ENCODE measurements at regions not wholly inside any gene's neighbourhood (a gene's known extent, or its start where the extent isn't known, plus 50 kb on each side); places are given as distances from the start of the nearest gene placed in this dataset.

GRCh38 chr3:14275962-14276909 is 97.6 kb downstream of the LSM3 start:
- TF ChIP-seq, protein P1, sequence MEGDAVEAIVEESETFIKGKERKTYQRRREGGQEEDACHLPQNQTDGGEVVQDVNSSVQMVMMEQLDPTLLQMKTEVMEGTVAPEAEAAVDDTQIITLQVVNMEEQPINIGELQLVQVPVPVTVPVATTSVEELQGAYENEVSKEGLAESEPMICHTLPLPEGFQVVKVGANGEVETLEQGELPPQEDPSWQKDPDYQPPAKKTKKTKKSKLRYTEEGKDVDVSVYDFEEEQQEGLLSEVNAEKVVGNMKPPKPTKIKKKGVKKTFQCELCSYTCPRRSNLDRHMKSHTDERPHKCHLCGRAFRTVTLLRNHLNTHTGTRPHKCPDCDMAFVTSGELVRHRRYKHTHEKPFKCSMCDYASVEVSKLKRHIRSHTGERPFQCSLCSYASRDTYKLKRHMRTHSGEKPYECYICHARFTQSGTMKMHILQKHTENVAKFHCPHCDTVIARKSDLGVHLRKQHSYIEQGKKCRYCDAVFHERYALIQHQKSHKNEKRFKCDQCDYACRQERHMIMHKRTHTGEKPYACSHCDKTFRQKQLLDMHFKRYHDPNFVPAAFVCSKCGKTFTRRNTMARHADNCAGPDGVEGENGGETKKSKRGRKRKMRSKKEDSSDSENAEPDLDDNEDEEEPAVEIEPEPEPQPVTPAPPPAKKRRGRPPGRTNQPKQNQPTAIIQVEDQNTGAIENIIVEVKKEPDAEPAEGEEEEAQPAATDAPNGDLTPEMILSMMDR (IDR thresholded peaks at IDR 0.05) = no peak
- no peak for TF ChIP-seq POLR2A (IDR thresholded peaks at IDR 0.05)

Measured in thyroid gland (tissue), 4 donors.